GM21390 (cell line): ENCODE measurements at regions not wholly inside any gene's neighbourhood (a gene's known extent, or its start where the extent isn't known, plus 50 kb on each side); places are given as distances from the start of the nearest gene placed in this dataset.

Source experiments
- ATAC-seq: cut with Tn5 transposase; IDR thresholded peaks from one replicate; pipeline ENCODE4 v1.9.1; 2021; ENCODE audit not compliant: unreplicated experiment

DNA sequence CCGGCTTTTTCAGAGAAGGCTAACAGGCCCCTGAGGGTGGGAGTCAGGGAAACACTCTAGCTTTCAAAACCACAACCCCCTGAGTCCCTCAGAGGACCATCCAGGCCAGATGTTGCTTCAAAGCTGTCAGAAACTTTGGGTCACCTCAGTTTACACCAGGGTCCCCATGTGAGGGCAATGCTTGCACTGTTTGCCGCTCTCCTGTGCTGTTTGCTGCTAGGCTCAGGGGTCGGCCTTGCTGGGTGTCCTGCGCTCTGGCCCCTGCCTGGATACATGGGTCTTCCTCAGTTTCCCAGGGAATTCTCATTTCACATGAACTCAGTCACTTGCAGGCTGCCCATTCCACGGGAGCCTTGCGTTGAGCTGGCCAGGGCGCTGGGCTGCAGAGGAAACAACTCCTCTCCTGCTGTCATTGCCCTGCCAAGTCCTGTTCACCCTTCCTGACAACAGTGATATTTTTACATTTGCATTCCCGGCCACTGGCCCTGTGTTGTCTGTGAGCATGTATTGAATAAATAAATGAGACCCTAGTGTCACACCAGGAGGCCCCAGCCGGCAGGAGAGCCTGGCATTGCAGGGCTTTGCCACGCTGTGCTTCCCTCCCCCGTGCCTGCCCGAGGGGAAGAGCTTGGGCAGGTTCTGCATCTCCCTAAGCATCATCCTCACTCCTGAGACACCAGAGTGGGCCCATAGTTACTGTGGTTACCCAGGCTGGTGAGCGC lies 73.2 kb upstream of the RAB6C start:
- ATAC-seq, result no peak

DNA sequence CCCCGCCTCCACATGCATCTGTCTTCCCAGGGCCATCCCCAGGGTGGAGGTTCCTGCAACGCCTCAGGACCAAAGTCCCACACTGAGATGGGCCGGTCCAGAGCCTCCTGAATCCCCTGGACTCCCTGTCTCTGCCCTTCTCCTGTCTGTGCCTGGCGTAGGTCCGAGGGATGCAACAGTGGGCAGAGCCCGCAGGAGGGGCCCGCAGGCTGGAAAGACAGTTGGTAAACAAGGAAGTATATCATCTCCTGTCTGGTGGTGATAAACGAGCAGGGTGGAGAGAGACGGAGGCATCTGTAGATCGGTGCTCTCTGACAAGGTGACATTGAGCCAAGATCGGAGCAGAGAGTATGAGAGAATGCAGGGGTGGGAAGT lies 72.6 kb upstream of the RAB6C start:
- ATAC-seq, result no peak

DNA sequence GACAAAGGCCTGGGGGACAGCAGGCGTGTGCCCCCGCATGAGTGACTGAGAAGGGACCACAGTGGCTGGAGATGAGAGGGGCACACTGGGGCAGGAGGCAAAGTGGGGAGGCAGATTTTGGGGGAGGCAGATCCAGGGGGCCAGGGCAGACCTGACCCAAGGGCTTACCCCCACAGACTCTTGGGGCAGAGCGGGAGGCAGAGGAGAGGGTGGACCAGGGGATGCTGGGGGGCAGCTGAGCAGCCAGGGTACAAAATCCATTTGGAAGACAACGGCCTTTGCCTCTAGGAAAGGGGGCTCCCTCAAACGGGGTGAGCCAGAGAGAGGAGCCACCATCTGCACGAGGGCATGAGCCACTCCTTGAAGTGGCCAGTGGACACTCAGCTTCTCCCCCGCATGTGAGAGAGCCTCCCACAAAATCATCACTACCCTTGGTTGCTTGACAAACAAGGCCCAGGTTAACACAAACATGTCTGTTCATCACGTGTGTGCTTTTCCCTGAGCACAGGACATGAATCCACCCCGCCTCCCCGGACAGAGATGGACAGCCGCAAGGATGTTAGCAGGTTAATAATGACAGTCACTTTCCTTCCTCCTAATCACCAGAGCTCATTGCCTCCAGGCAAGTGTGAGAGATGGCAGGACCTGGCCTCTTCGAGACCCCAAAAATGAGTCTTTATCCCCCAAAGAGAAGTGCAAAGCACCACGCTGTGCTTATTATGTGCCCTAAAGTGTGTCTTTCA lies 72.0 kb upstream of the RAB6C start:
- ATAC-seq, result no peak

DNA sequence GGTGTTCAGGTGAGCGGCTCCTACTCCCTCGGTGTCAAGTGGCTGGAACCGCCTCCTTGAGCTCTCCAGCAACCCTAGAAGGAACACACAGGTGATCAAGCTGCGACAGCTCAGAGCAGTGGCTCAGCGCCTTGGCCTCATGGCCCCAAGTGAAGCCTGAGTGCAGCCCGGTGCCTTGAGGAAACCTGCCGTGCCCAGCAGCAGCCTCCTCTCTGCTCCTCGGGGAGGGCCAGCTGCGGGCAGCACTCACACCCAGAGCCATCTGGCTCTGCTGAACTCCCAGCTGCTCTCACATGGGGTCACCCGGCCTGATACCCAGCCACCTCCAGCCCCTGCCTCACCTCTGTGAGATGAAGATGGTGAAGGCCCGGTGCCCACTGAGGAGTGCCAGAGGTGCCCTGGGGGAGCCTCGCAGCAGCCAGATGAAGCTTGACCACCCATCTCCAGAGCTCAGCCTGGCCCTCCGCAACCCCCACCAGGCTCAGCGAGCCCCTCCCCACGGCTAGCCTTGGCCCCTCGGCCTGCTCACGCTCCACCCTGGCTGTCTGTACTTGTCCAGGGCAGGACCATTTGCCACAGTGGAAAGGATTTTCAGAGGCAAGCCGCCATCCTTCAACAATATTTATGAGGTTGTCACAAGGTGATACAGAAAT lies 70.6 kb upstream of the RAB6C start:
- no peak for ATAC-seq

DNA sequence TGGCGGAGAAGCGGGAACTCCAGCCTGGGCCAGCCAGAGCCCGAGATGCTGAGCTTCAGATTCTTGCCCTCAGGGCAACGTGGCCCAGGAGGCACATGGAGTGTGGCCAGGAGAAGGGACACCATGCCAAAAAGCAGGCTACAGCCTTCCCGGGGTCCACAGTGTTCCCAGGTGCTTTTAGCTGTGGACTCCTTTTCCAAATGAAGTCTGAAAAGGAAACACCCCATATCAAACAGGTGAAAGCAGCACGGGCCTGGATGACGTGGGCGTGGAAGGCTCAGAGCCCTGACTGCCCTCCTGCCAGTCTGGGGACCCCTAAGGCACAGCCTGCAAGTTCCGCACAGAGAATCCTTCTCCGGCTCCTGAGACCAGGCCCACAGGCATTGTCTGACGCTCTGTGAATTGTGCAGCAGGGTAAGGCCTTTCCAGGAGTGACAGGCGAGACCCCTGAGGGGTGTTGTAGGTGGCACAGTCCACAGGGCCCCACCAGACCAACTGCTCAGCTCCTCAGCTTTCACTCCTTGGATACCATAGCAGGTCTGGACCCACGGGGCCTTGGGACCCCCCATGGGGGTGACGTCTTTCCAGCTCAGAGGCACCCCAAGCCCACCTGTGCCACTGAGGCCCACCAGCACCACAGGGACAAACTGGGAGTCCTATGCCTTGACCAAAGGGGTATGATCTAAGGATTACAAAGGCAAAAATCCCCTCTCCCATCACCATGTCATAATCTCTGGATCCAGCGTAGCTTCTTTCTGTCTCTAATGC lies 69.6 kb upstream of the RAB6C start:
- ATAC-seq, result no peak

DNA sequence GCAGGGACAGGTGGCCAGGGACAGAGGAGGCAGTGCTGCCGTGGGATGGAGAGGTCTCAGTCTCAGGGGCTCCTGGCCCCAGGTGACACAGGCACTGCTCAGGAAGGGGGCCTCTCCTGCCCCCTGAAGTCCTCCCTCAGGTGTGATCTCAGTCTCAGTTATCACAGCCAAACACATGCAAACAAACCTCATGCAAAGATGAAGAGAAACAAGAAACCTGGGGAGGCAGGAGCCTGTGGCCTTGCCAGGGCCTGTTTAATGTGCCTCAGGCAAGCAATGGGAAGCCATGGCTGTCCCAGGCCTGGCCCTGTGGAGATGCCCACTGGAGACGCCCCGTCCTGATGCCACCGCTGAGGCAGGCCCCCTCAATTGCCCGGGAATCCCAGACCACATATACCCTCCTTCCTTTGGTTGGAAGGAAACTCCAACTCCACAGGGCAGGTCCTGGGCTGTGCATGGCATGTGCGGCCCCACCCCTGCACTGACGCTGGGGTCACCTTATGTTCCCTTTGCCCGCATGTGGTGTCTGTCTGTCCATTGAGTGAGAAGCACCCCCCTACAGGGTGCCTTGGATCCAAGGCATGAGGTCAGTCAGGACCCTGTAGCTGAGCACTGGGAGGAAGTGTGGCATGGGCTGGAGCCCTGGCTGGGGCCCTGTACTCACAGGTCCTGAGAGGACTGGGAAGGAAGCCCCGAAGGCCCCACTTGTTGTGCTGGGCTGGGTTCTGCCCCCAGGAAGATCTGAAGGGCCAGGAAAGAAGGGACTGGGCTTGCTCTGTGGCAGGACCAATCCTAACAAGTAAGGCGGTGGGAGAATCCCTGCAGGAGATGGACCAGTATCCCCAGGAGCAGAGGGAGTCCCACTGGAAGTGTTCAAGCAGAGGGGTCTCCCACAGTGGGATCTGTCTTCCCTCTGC lies 68.8 kb upstream of the RAB6C start:
- no peak for ATAC-seq

DNA sequence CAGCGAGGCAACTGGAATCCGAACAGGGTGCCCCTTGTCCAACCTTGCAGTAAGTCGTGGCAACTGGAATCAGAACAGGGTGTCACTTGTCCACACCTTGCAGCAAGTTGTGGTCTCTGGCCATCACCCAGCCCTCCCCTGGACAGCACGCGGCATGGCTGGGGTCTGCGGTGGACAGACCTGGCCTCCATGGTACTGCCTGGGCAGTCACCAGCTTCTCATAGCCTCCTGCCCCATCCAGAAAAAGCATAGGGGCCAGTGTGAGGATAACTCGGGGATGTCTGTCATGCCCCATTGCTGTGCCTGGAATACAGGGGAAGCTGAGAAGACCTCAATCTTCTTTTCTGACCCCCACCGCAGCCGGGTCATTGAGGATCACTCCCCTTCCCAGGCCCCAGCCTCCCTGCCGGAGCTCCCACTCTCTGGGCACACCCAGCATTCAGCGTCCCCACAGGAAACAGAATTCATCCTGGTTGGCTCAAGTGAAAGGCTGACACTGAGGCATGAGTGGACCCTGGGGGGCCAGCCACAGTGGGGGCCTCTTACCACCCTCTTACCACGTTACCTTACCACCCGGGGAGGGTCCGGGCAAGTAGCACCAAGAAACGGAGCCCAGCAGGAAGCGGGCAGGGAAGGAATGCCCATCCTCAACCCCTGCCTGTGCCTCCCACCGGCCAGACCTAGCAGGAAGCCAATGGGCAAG lies 68.0 kb upstream of the RAB6C start:
- no peak for ATAC-seq

DNA sequence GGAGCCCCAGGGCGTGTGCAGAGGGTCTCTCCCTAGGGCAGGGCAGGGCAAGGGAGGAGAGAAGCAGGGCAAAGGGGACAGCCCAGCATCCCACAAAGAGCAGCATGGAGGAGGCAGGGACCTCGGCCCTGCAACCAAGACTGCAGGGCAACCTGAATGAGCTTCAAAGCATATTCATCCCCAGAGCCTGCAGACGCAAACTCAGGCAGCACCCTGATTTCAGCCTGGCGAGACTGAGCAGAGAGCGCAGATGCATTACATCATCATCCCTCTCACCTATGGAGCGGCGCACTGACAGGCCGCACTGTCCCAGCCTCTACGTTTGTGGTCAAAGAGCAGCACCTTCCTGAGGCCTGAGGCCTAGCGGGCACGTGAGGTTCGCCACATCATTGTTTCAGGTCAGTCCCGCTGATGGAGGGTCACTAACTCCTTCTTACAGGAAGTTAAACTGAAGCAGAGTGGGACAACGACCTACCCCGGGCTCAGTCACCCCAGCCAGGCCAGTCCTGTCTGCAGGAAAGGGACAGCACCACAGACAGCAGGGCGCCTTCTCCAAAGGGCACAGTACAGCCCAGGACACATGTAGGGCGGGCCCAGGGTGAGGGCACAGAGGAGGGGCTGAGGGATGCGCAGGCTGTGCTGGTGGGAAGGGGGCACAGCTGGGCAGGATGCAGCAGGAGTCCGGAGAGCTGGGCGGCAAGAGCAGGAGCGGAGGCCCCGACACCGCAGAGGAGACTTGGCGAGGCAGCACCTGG lies 67.2 kb upstream of the RAB6C start:
- no peak for ATAC-seq

DNA sequence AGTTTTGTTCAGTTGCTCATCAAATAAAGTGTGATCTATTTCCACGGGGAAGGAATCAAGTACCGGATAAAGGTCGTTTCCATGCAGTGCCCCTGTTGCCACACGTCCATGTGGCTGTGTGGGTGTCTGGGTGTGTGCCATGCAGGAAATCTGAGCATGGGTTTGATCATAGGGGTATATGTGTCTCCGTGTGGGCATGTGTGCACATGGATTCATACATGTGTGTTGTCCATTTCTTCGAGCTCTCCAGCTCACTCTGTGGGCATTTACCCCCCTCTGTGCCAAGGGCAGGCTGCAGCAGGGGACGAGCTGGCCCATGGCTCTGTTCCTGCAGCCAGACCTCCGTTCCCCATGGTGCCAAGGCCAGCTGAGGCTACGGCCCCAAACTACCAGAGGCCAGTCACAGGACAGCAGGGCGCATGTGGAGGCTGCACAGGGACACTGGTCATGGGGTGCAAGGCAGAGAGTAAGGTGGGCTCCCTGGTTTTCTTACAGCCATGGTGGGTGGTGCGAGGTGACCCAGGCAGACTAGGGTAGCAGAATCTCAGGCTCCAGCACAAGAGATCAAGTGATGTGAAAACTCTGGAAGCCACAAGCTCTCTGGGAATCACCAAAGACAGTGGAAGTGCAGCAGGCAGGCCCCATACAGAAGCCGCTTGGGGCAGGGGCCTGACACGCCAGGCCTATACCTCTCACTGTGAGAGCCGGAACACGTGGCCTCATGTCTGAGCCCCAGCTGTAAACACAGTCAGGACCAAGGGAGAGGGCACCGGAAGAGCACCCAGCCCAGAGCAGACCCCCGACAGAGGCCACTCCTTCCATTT lies 66.4 kb upstream of the RAB6C start:
- ATAC-seq, result no peak

DNA sequence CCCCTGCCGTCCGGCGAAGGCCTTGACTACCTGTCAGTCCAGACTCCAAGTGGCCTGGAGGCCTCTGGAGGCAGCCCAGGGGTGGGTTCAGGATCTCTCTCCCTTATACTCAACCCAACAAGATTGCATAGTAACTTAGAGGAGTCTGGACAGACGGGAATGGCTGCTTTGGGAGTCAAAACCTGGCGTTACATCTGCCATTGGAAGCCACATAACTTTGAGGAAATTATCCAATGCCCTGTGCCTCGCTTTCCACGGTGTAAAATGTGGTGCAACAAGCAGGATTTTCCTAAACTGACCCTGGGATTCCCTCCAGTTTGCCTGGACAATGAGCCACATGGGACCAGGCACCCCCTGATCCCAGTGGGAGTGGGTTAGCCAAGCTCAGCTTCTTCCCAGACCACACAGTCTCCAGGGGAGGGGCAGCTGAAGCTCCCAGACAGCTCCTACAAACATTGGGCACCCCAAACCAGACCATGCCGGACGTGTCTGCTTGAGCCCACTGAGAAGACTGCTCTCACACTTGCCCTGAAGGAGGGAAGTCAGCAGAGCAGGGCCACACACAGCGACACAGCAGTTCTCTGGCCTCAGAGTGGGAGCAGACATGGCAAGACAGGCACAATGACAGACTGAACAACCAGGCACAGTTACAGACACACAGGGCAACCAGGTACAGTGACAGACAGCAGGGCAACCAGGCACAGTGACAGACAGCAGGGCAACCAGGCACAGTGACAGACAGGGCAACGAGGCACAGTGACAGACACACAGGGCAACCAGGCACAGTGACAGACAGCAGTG lies 65.6 kb upstream of the RAB6C start:
- no peak for ATAC-seq

DNA sequence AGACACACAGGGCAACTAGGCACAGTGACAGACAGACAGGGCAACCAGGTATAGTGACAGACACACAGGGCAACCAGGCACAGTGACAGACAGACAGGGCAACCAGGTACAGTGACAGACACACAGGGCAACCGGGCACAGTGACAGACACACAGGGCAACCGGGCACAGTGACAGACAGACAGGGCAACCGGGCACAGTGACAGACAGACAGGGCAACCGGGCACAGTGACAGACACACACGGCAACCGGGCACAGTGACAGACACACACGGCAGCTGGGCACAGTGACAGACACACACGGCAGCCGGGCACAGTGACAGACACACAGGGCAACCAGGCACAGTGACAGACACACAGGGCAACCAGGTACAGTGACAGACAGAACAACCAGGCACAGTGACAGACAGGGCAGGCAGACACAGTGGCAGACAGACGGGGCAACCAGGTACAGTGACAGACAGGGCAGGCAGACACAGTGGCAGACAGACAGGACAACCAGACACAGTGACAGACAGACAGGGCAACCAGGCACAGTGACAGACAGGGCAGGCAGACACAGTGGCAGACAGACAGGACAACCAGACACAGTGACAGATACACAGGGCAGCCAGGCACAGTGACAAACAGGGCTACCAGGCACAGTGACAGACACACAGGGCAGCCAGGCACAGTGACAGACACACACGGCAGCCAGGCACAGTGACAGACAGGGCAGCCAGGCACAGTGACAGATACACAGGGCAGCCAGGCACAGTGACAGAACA lies 64.7 kb upstream of the RAB6C start:
- no peak for ATAC-seq

DNA sequence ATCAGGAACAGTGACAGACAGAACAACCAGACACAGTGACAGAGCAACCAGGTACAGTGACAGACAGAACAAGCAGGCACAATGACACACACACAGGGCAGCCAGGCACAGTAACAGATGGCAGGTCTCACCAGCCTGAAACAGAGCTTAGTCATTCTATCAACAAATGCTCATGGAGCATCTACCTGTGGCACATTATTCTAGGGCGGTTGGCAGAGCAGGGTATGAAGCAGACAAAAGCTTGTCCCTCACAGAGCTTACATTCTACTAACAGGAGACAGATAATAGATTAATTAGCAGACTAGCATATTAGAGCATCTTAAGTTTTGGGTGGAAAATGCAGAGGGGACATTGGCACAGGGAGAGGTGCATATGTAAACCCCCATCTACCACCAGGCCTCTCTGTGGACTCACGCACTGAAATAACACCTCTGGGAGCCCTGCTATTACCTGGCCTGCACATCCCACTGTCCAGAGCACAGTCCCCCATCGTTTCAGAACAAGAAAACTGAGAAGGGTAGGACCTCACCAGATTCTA lies 64.1 kb upstream of the RAB6C start:
- no peak for ATAC-seq

DNA sequence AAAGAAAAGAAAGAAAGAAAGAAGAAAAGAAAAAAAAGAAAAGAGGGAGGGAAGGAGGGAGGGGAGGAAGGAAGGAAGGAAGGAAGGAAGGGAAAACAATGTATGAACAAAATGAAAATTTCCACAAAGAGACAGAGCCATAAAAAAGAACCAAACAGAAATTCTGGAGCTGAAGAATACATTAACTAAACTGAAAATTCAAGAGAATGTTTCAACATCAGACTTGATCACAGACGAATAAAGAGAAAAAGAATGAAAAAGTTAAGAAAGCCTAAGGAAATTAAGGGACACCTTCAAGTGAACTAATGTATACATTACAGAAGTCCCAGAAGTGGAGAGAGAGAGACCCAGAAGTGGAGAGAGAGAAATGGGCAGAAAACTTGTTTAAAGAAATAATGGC lies 60.9 kb upstream of the RAB6C start:
- ATAC-seq, result no peak

DNA sequence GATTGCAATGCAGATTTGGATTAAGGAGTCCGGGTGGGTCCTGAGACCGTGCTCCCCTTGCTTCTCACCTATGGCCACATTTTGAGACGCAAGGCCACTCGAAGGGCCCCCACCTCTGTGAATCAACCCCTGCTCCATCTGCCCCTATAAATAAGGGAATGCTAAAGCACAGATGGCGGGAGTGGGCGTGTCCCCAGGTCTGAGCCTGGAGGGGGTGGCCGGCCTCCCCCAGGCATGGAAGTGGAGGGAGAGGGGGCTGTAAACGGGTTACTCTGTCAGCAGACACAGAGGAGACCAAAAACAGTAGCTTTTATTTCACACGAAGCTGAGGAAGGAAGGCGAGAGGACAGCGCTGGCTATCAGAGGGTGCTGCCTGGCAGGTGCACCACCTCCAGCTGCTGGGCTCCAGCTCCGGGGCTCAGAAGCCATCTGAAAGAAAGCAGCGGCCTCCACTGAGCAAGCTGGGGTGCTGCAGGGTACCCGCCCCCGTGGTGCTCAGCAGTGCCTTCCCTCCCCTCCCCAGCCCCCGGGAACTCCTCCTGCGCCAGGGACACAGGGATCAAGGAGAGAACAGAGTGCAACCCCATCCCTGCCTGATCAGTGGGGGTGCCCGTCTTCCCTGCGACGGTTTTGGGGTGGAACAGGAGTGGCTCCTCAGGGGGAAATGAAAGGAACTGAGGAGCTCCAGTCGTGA lies 56.7 kb upstream of the RAB6C start:
- no peak for ATAC-seq

DNA sequence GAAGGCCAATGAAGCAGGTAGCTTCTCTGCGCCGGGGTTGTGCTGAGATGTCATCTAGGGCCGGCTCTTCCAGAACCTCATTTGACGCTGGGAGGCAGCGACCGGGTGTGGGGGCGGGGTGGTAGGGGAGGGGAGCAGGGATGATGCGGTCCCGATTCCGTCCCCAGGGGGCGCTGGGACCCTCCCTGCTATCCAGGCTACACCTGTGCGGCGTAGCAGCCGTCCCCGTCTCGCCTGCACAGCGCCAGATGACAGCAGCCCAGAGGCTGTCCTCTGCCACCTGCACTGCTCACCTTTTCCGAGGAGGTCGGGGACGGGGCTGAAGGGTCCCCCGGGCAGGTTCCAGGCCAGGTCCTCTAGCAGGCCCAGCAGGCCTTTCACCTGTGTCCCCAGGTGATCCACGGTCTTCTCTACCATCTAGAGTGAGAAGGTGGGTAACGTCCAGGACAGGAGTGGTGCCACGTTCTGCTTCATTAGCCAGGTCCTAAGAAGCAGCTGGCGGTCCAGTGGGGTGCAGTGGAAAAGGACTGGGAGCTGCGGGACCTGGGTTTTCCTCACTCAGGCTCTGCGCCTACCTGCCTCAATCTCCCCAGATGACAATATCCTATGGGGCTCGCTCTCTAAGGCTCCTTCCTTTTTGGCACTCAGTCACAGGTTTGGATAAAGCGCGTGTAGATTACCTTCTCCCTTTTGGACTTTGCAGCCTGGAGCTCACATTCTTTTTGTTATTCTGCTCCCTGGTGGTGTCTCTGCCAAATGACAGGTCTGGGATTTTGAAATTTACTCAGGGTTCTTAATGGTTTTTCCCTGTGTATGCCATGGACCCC lies 56.0 kb upstream of the RAB6C start:
- peak; percentile 43 for ATAC-seq
